Testis (tissue), 2 donors: ENCODE measurements at regions not wholly inside any gene's neighbourhood (a gene's known extent, or its start where the extent isn't known, plus 50 kb on each side); places are given as distances from the start of the nearest gene placed in this dataset.
"Not testable (repeated sequence)": the region's sequence is repeated elsewhere in the genome, so short reads cannot be mapped to it uniquely, and the experiment has no call there.

Source experiments
- CTCF ChIP-seq, 3 experiments: fragments of 450-650 bp in 2 of 3; fragments of 200-600 bp in 1 of 3; sonication (generic) in 1 of 3; IDR thresholded peaks; one replicate each; pipeline ENCODE4 v1.5.1; 2016 to 2019; ENCODE audit warnings: antibody characterized with exemption in 3 of 3, mild to moderate bottlenecking in 2 of 3, moderate library complexity in 1 of 3
- POLR2A ChIP-seq: fragments of 450-650 bp; IDR thresholded peaks from one replicate; pipeline ENCODE4 v1.6.1; 2017; ENCODE audit warnings: antibody characterized with exemption, mild to moderate bottlenecking, moderate library complexity

- not testable (repeated sequence) for TF ChIP-seq CTCF (IDR thresholded peaks at IDR 0.05); POLR2A
Measured at GRCh38 chr1:174093789-174094188, 65.5 kb upstream of the RABGAP1L start.
